HG02852 (cell line): ENCODE measurements at regions not wholly inside any gene's neighbourhood (a gene's known extent, or its start where the extent isn't known, plus 50 kb on each side); places are given as distances from the start of the nearest gene placed in this dataset.
"Not testable (repeated sequence)": the region's sequence is repeated elsewhere in the genome, so short reads cannot be mapped to it uniquely, and the experiment has no call there.

ENCODE experiments used
- ATAC-seq: cut with Tn5 transposase; IDR thresholded peaks from one replicate; pipeline ENCODE4 v1.9.1; 2021; ENCODE audit warnings: mild to moderate bottlenecking, moderate library complexity; ENCODE audit not compliant: unreplicated experiment

- no peak for ATAC-seq
These were observed 292.6 kb downstream of the C12orf75 start for GRCh38 chr12:105622846-105623736.

- no peak for ATAC-seq
These were observed 296.2 kb downstream of the C12orf75 start for GRCh38 chr12:105626653-105627052.

GRCh38 chr12:105637470-105637869, 307.0 kb downstream of the C12orf75 start:
- ATAC-seq: no peak

GRCh38 chr12:105640761-105641160, 310.3 kb downstream of the C12orf75 start:
- no peak for ATAC-seq

GRCh38 chr12:105641749-105642148, 311.3 kb downstream of the C12orf75 start:
- no peak for ATAC-seq

GRCh38 chr12:105644770-105645169, 314.3 kb downstream of the C12orf75 start:
- ATAC-seq: no peak

- ATAC-seq: no peak
These were observed 324.1 kb downstream of the C12orf75 start for GRCh38 chr12:105654606-105655005.

GRCh38 chr12:105658389-105658788, 327.9 kb downstream of the C12orf75 start:
- ATAC-seq: no peak

GRCh38 chr12:105659355-105660075, 329.0 kb downstream of the C12orf75 start:
- ATAC-seq: no peak

GRCh38 chr12:105664765-105665164, 334.3 kb downstream of the C12orf75 start:
- not testable (repeated sequence) for ATAC-seq

GRCh38 chr12:105665366-105665765, 334.9 kb downstream of the C12orf75 start:
- no peak for ATAC-seq

GRCh38 chr12:105667973-105668743, 337.7 kb downstream of the C12orf75 start:
- ATAC-seq: no peak

- no peak for ATAC-seq
These were observed 340.2 kb downstream of the C12orf75 start for GRCh38 chr12:105670672-105671071.

GRCh38 chr12:105671720-105672119, 341.2 kb downstream of the C12orf75 start:
- ATAC-seq: no peak

GRCh38 chr12:105672121-105672975, 341.9 kb downstream of the C12orf75 start:
- ATAC-seq: no peak

- no peak for ATAC-seq
These were observed 344.6 kb downstream of the C12orf75 start for GRCh38 chr12:105674871-105675699.

- ATAC-seq: no peak
These were observed 346.2 kb downstream of the C12orf75 start for GRCh38 chr12:105676694-105677093.

GRCh38 chr12:105677672-105678071, 347.2 kb downstream of the C12orf75 start:
- ATAC-seq: no peak

GRCh38 chr12:105679982-105680381, 349.5 kb downstream of the C12orf75 start:
- no peak for ATAC-seq
